ENCODE measurements at regions not wholly inside any gene's neighbourhood (a gene's known extent, or its start where the extent isn't known, plus 50 kb on each side); places are given as distances from the start of the nearest gene placed in this dataset.

DNA sequence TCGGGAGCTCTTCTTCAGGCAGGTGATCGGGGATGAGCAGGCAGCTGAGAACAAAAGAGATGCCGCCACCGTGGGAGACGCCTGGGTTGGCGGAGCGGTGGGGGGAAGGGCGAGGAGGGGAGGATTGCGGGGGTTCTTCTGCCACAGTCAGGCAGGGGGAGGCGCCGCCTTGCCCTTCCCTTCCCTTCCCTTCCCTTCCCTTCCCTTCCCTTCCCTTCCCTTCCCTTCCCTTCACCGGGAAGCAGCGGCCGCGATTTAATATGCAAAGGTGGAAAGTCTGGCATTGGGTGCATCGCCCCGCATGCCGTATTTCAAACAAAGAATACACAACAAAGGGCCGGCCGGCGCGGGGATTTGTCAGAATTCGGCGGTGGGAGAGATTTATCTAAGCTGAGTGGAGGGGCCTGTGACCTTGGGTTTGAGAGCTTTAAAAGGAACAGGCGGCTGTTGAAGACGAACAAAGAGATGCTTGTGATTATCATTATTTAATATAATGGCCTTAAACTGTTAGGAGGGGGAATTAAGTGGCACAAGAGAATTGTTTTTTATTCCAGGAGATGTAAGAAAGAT is 262.3 kb upstream of the TNRC6C start (continued):
- TF ChIP-seq, protein P1, sequence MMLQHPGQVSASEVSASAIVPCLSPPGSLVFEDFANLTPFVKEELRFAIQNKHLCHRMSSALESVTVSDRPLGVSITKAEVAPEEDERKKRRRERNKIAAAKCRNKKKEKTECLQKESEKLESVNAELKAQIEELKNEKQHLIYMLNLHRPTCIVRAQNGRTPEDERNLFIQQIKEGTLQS (IDR thresholded peaks at IDR 0.05): no peak
- TF ChIP-seq EGR1 (IDR thresholded peaks at IDR 0.05; ENCODE audit: low read depth in 2 of 2): no peak

DNA sequence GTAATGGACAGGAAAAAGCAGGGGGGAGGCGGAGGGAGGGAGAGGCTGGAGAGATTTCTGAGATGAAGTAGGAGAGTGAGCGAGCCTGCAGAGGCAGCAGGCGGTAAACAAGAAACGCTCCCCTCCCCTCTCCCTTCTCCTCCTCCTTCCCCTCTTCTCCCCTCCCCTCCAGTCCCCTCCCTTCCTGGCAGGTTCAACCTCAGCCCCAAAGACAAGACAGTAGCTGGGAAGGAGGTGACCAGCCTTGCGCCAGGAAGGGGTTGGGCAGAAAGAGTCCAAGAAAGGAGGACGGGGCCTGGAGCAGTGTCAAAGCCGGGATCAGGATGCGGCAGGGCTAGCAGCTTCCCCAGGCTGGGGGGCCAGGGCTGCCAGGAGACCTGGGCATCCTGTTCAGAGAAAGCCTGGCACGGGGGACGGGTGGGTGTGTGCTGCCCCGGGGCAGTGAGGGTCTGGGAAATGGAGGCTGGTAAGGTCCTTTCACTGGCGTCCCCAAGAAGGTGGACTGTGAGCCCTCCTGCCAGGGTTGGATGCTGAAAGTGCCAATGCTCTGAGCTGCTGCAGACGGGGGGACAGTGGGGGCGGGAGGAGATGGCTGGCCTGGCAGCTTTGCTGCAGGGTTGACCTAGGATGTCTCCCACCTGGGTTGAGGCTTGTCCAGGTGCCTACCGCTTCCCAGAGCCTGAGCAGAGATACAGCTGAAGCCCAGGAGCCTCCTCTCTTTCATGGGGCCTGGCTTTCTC is 261.6 kb upstream of the TNRC6C start:
- Histone ChIP-seq H3K27me3 (ENCODE audit: control insufficient read depth in 4 of 4, insufficient read depth in 4 of 4, low read length in 3 of 4) (peaks cover 0 to 20% (median 8%) of the 10 kb centered on the region in 4 donors), H3K36me3 (ENCODE audit: control insufficient read depth in 4 of 4, insufficient read depth in 3 of 4, low read depth in 1 of 4, low read length in 3 of 4) (no peaks in the 10 kb centered on the region), H3K9me3 (ENCODE audit: control insufficient read depth in 4 of 4, low read length in 3 of 4) (peaks cover 0 to 1% (median 0%) of the 10 kb centered on the region in 4 donors), H3K27ac (ENCODE audit: low read depth in 1 of 2, low read length in 2 of 2) (no peak overlapping the region), H3K4me1 (ENCODE audit: control insufficient read depth in 4 of 4, insufficient read depth in 4 of 4, low read length in 3 of 4) (no peaks in the 10 kb centered on the region), H3K9ac (ENCODE audit: low read depth in 1 of 2, low read length in 2 of 2) (no peak overlapping the region), H3K4me3 (ENCODE audit: low read depth in 1 of 3, low read length in 3 of 3) (no peak overlapping the region)
- DNase-seq (ENCODE audit: low spot score): no peak
- TF ChIP-seq, protein P2, sequence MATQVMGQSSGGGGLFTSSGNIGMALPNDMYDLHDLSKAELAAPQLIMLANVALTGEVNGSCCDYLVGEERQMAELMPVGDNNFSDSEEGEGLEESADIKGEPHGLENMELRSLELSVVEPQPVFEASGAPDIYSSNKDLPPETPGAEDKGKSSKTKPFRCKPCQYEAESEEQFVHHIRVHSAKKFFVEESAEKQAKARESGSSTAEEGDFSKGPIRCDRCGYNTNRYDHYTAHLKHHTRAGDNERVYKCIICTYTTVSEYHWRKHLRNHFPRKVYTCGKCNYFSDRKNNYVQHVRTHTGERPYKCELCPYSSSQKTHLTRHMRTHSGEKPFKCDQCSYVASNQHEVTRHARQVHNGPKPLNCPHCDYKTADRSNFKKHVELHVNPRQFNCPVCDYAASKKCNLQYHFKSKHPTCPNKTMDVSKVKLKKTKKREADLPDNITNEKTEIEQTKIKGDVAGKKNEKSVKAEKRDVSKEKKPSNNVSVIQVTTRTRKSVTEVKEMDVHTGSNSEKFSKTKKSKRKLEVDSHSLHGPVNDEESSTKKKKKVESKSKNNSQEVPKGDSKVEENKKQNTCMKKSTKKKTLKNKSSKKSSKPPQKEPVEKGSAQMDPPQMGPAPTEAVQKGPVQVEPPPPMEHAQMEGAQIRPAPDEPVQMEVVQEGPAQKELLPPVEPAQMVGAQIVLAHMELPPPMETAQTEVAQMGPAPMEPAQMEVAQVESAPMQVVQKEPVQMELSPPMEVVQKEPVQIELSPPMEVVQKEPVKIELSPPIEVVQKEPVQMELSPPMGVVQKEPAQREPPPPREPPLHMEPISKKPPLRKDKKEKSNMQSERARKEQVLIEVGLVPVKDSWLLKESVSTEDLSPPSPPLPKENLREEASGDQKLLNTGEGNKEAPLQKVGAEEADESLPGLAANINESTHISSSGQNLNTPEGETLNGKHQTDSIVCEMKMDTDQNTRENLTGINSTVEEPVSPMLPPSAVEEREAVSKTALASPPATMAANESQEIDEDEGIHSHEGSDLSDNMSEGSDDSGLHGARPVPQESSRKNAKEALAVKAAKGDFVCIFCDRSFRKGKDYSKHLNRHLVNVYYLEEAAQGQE (IDR thresholded peaks at IDR 0.05): no peak
- no peak for TF ChIP-seq FOXA1 (IDR thresholded peaks at IDR 0.05)
- WGBS: 36% methylated on average over 15 of the region's 15 CpGs

DNA sequence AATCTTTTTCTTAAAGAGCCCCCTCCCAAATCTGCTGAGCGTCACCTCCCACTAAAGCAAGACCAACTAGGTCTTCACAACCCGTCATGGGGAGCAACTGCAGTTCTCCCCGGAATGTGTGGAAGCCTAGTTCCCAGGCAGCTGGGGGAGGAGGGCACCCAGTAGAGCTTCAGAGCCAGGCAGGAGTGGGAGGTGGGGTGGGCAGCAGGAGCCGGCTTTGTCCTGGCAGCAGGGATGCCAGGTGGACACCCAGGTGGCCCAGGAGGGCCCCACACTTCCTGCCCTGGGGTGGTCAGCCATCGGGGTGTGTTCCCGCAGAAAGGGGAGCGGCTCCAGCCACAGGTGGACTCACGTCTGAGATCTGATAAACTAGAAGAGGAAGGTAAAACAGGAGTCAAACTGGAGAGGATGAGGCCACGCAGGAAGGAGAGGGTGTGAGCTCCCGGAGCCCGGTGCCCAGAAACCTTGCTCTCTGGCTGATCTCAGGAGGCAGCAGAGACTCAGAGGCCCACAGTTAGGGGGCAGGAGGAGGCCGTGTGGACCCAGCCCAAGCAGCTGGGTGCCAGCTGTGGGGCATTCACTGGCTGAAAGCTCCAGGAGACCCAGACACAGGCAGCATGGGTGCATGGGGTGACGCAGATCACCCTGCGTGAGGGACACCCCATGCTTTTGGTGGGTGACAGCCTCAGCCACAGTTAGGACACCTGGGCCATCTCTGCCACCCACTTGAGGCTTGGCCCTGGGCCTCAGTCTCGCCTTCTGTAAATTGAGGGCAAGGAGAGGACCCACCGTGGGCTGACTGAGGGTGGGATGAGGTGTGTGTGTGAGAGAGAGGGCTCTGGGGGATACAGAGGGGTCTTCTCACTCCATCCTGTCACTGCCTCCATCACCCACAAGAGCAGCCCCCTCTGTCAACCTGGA is 260.8 kb upstream of the TNRC6C start:
- H3K9ac ChIP-seq (ENCODE audit: low read depth in 1 of 2, low read length in 2 of 2): no peak overlapping the region
- peaks cover 0 to 3% (median 0%) of the 10 kb centered on the region in 4 donors for H3K9me3 ChIP-seq (ENCODE audit: control insufficient read depth in 4 of 4, low read length in 3 of 4)
- no peaks in the 10 kb centered on the region for H3K4me1 ChIP-seq (ENCODE audit: control insufficient read depth in 4 of 4, insufficient read depth in 4 of 4, low read length in 3 of 4)
- peaks cover 0 to 20% (median 8%) of the 10 kb centered on the region in 4 donors for H3K27me3 ChIP-seq (ENCODE audit: control insufficient read depth in 4 of 4, insufficient read depth in 4 of 4, low read length in 3 of 4)
- 64% methylated on average over 16 of the region's 16 CpGs for WGBS
- no peak overlapping the region for H3K27ac ChIP-seq (ENCODE audit: low read depth in 1 of 2, low read length in 2 of 2)
- no peak overlapping the region for H3K4me3 ChIP-seq (ENCODE audit: low read depth in 1 of 3, low read length in 3 of 3)
- H3K36me3 ChIP-seq (ENCODE audit: control insufficient read depth in 4 of 4, insufficient read depth in 3 of 4, low read depth in 1 of 4, low read length in 3 of 4): no peaks in the 10 kb centered on the region
- TF ChIP-seq FOXA2 (IDR thresholded peaks at IDR 0.05) (no peak), HNF4G (IDR thresholded peaks at IDR 0.05) (no peak)
- DNase-seq (ENCODE audit: low spot score): no peak

DNA sequence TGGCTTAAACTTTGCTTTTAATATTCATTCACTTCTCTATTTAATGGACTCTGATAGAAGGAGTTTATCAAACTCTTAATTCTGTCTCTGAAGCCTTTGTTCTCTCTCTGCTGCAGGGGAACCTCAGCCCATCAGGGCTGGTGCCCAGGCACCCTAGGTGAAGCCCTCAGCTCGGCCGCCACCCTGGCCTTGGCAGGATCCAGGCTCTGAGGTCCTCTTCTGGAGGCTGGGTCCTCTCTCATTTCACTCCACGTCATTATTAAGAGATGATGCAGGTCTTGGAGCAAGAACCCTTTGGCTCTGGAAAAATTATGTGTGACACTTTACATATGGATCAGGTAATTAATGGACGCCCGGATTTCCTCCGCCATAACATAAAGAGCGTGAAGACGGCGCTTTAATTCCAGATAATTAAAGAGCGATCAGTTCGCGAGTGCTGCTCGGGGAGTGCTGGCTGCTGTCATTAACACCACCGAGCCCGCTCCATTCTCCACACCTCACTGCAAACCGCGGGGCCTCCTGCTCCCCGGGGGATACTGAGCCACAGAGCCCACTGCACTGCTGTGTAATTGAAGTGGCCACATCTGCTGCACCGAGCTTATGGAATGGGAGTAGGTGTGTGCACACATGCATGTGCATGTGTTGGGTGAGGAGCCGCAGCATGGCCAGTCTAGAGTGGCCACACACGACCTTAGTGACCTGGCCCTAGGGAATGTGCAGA is 259.4 kb upstream of the TNRC6C start:
- no peak for DNase-seq (ENCODE audit: low spot score)
- Histone ChIP-seq H3K27me3 (ENCODE audit: control insufficient read depth in 4 of 4, insufficient read depth in 4 of 4, low read length in 3 of 4) (peaks cover 0 to 16% (median 8%) of the 10 kb centered on the region in 4 donors), H3K4me1 (ENCODE audit: control insufficient read depth in 4 of 4, insufficient read depth in 4 of 4, low read length in 3 of 4) (no peaks in the 10 kb centered on the region), H3K27ac (ENCODE audit: low read depth in 1 of 2, low read length in 2 of 2) (no peak overlapping the region), H3K4me3 (ENCODE audit: low read depth in 1 of 3, low read length in 3 of 3) (no peak overlapping the region), H3K36me3 (ENCODE audit: control insufficient read depth in 4 of 4, insufficient read depth in 3 of 4, low read depth in 1 of 4, low read length in 3 of 4) (no peaks in the 10 kb centered on the region), H3K9me3 (ENCODE audit: control insufficient read depth in 4 of 4, low read length in 3 of 4) (peaks cover 0 to 7% (median 2%) of the 10 kb centered on the region in 4 donors), H3K9ac (ENCODE audit: low read depth in 1 of 2, low read length in 2 of 2) (no peak overlapping the region)
- 76% methylated on average over 21 of the region's 21 CpGs for WGBS
- TF ChIP-seq, protein P1 (IDR thresholded peaks at IDR 0.05): no peak
- TF ChIP-seq TAF1 (conservative IDR thresholded peaks at IDR 0.05) (no peak), YY1 (IDR thresholded peaks at IDR 0.05) (no peak), RXRA (IDR thresholded peaks at IDR 0.05) (no peak), NR2F2 (IDR thresholded peaks at IDR 0.05) (no peak), SP1 (IDR thresholded peaks at IDR 0.05) (no peak)
- TF ChIP-seq, protein P3, sequence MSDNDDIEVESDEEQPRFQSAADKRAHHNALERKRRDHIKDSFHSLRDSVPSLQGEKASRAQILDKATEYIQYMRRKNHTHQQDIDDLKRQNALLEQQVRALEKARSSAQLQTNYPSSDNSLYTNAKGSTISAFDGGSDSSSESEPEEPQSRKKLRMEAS (IDR thresholded peaks at IDR 0.05): no peak
- TF ChIP-seq, protein P2 (IDR thresholded peaks at IDR 0.05): no peak

All from liver (tissue), 7 donors.